Fibroblast of lung (primary cell): ENCODE measurements at regions not wholly inside any gene's neighbourhood (a gene's known extent, or its start where the extent isn't known, plus 50 kb on each side); places are given as distances from the start of the nearest gene placed in this dataset.

ENCODE experiments used
- DNase-seq, 2 donors: peaks; one replicate each; pipeline versions ENCODE4 v3.0.0 to v3.0.0-alpha.2; 2010; ENCODE audit warnings: low read depth in 2 of 2
- H2AFZ ChIP-seq: 2 replicates; pipeline ENCODE4 v1.5.1; 2012; ENCODE audit warnings: low read length, control low read depth, inconsistent platforms
- H3K27ac ChIP-seq: 2 replicates; pipeline ENCODE4 v1.5.1; 2011; ENCODE audit warnings: low read length, control low read depth; ENCODE audit not compliant: insufficient read depth
- H3K27me3 ChIP-seq: 2 replicates; pipeline ENCODE4 v1.5.1; 2011; ENCODE audit warnings: mild to moderate bottlenecking, low read length; ENCODE audit not compliant: control insufficient read depth, insufficient read depth
- H3K36me3 ChIP-seq: 2 replicates; pipeline ENCODE4 v1.5.1; 2011; ENCODE audit warnings: low read length; ENCODE audit not compliant: control insufficient read depth, insufficient read depth
- H3K4me1 ChIP-seq: 2 replicates; pipeline ENCODE4 v1.5.1; 2011; ENCODE audit warnings: low read length; ENCODE audit not compliant: control insufficient read depth, insufficient read depth; ENCODE audit errors: extremely low read depth
- H3K4me2 ChIP-seq: 2 replicates; pipeline ENCODE4 v1.5.1; 2011; ENCODE audit warnings: low read length, control low read depth; ENCODE audit not compliant: insufficient read depth; ENCODE audit errors: extremely low read depth
- H3K4me3 ChIP-seq, 4 experiments: fragments of 200-600 bp in 1 of 4; sonication (generic) in 1 of 4; replicated peaks in 1 of 4; 2 replicates each; pipeline ENCODE4 v1.5.1; 2011 to 2016; ENCODE audit warnings: low read length in 4 of 4, low read depth in 3 of 4, mild to moderate bottlenecking in 3 of 4, control low read depth in 2 of 4, inconsistent platforms in 1 of 4, mixed read lengths in 1 of 4; ENCODE audit not compliant: insufficient read depth in 1 of 4; ENCODE audit errors: control extremely low read depth in 1 of 4
- H3K79me2 ChIP-seq: 2 replicates; pipeline ENCODE4 v1.5.1; 2012; ENCODE audit warnings: mild to moderate bottlenecking, low read length, inconsistent platforms; ENCODE audit not compliant: control insufficient read depth, insufficient read depth
- H3K9ac ChIP-seq: 2 replicates; pipeline ENCODE4 v1.5.1; 2011; ENCODE audit warnings: mild to moderate bottlenecking, low read length, control low read depth; ENCODE audit not compliant: insufficient read depth
- H3K9me3 ChIP-seq: 2 replicates; pipeline ENCODE4 v1.5.1; 2012; ENCODE audit warnings: low read depth, low read length; ENCODE audit not compliant: control insufficient read depth, insufficient read depth
- H4K20me1 ChIP-seq: 2 replicates; pipeline ENCODE4 v1.5.1; 2011; ENCODE audit warnings: low read length; ENCODE audit not compliant: control insufficient read depth, insufficient read depth; ENCODE audit errors: extremely low read depth
- CTCF ChIP-seq, 2 donors: IDR thresholded peaks in 1 of 2; conservative IDR thresholded peaks in 1 of 2; 1 replicate in 1 of 2; 2 replicates in 1 of 2; pipeline ENCODE4 v1.5.1; 2011 to 2012; ENCODE audit warnings: low read length in 2 of 2, control low read depth in 1 of 2, inconsistent platforms in 1 of 2, low read depth in 1 of 2, mild to moderate bottlenecking in 1 of 2
- EZH2 ChIP-seq: IDR thresholded peaks from 2 replicates; pipeline ENCODE4 v1.5.1; 2012; ENCODE audit warnings: low read length, control low read depth, mild to moderate bottlenecking; ENCODE audit errors: missing control alignments

- no peaks in the 10 kb centered on the region for H4K20me1 ChIP-seq
- TF ChIP-seq EZH2, result no peak
- no peak for TF ChIP-seq CTCF (conservative IDR thresholded peaks at IDR 0.05 in 1 of 2, IDR thresholded peaks at IDR 0.05 in 1 of 2; ENCODE audit: low read depth in 1 of 2, low read length in 2 of 2)
- no peaks in the 10 kb centered on the region for H3K79me2 ChIP-seq
- H3K4me1 ChIP-seq, result no peaks in the 10 kb centered on the region
- H3K9ac ChIP-seq, result no peak overlapping the region
- no peak overlapping the region for H3K4me3 ChIP-seq
- H3K27ac ChIP-seq, result no peak overlapping the region
- H3K4me2 ChIP-seq, result no peak overlapping the region
- H2AFZ ChIP-seq, result no peak overlapping the region
- no peak for DNase-seq
- H3K9me3 ChIP-seq, result no peaks in the 10 kb centered on the region
- no peaks in the 10 kb centered on the region for H3K27me3 ChIP-seq
- no peaks in the 10 kb centered on the region for H3K36me3 ChIP-seq
These were observed 328.7 kb downstream of the MTX2 start for GRCh38 chr2:176597916-176598315.

GRCh38 chr2:176598351-176598750 is 329.1 kb downstream of the MTX2 start:
- Histone ChIP-seq H4K20me1 (no peaks in the 10 kb centered on the region), H3K4me2 (no peak overlapping the region), H3K79me2 (no peaks in the 10 kb centered on the region), H2AFZ (no peak overlapping the region), H3K9me3 (no peaks in the 10 kb centered on the region), H3K27me3 (no peaks in the 10 kb centered on the region), H3K4me3 (no peak overlapping the region), H3K9ac (no peak overlapping the region), H3K4me1 (no peaks in the 10 kb centered on the region), H3K36me3 (no peaks in the 10 kb centered on the region), H3K27ac (no peak overlapping the region)
- no peak for TF ChIP-seq EZH2
- no peak for TF ChIP-seq CTCF (conservative IDR thresholded peaks at IDR 0.05 in 1 of 2, IDR thresholded peaks at IDR 0.05 in 1 of 2; ENCODE audit: low read depth in 1 of 2, low read length in 2 of 2)
- no peak for DNase-seq

DNA sequence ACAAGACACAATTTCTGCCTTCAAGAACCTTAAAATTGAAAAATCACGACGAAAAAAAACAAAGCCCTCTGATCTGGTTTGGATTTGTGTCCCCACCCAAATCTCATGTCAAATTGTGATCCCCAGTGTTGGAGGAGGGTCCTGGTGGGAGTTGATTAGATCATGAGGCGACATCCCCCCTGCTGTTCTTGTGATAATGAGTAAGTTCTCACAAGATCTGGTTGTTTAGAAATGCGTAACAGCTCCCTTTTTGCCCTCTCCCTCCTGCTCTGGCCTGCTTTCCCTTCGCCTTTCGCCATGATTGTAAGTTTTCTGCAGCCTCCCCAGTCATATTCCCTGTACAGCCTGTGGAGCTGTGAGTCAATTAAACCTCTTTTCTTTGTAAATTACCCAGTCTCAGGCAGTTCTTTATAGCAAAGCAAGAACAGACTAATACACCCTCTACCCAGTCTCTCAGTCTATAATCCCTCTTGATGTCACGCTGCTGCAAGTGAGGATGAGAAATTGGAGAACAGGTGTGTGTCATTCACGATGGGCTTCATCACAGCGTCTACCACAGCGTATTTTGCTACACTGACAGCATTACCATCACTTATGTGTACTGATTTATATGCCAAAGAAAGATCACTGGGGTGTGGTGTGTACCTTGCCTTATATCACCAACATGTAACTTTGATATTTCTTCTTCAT is 330.7 kb downstream of the MTX2 start:
- H3K27ac ChIP-seq, result no peak overlapping the region
- H3K4me3 ChIP-seq, result no peak overlapping the region

More for the DNA sequence above, 330.7 kb downstream of the MTX2 start:
- H3K27me3 ChIP-seq, result no peaks in the 10 kb centered on the region
- H3K9ac ChIP-seq, result no peak overlapping the region
- TF ChIP-seq EZH2 (no peak), CTCF (conservative IDR thresholded peaks at IDR 0.05 in 1 of 2, IDR thresholded peaks at IDR 0.05 in 1 of 2; ENCODE audit: low read depth in 1 of 2, low read length in 2 of 2) (no peak)
- H2AFZ ChIP-seq, result no peak overlapping the region
- no peaks in the 10 kb centered on the region for H3K79me2 ChIP-seq
- no peaks in the 10 kb centered on the region for H3K4me1 ChIP-seq
- H3K4me2 ChIP-seq, result no peak overlapping the region
- no peaks in the 10 kb centered on the region for H3K36me3 ChIP-seq
- H4K20me1 ChIP-seq, result no peaks in the 10 kb centered on the region
- no peaks in the 10 kb centered on the region for H3K9me3 ChIP-seq
- no peak for DNase-seq
